Skeletal muscle cell (primary cell): ENCODE measurements at regions not wholly inside any gene's neighbourhood (a gene's known extent, or its start where the extent isn't known, plus 50 kb on each side); places are given as distances from the start of the nearest gene placed in this dataset.

Experiments used
- DNase-seq: peaks from one replicate; pipeline ENCODE4 v3.0.0-alpha.2; 2010; ENCODE audit warnings: low read depth
- H3K4me3 ChIP-seq: 2 replicates; pipeline ENCODE4 v1.5.1; 2011; ENCODE audit warnings: low read depth, mild to moderate bottlenecking, control low read depth, low read length, moderate library complexity

DNA sequence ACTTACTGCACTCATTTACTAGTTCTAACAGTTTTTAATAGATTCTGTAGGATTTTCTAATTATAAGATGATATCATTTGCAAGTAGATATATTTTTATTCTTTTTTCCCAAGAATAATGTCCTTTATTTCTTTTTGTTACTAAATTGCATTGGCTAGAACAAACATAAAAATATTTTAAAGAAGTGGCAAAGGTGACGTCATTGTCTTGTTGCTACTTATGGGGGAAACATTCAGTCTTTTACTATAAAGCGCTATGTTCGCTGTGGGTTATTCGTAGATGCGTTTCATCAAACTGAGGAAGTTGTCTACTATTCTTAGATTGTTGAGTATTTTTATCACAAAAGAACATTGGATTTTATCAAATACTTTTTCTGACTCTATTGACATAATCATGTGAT lies 765.2 kb upstream of the POU3F3 start:
- no peak for DNase-seq
- H3K4me3 ChIP-seq, result no peak overlapping the region

GRCh38 chr2:104090407-104090806 lies 763.5 kb upstream of the POU3F3 start:
- H3K4me3 ChIP-seq, result no peak overlapping the region
- no peak for DNase-seq

DNA sequence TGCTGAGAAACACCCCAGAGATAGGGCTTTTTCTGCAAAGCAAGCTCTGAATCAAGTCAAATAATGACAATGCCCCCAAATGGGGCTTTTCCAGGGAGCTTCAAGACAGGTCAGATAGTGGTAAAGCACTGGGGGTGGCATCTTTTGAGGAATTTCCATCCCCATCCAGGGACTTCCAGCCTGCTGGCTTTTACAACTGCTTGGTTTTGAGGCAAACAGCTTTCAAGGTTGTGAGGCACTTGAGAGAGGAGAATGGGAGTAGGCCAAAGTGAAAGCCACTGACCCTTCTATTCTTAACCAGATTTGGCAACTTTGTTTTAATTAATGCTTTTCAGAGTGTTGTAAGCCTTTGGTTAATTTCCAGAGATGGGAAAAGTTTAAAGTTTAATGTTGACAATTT lies 762.0 kb upstream of the POU3F3 start:
- H3K4me3 ChIP-seq, result no peak overlapping the region
- no peak for DNase-seq

GRCh38 chr2:104092886-104093285 lies 761.0 kb upstream of the POU3F3 start:
- DNase-seq, result no peak

DNA sequence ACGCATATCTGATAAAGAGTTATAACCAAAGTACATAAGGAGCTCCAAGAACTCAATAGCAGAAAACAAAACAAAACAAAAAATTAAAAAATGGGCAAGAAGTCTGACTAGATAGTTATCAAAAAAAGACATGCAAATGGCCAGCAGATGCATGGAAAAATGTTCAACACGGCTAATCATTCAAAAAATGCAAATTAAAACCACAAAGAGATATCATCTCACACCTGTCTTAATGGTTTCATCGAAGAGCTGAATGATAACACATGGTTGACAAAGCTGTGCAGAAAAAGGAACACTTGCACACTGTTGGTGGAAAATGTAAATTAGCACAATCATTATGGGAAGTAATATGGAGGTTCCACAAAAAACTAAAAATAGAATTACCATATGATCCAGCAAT lies 751.3 kb upstream of the POU3F3 start:
- DNase-seq, result no peak

More at GRCh38 chr2:104092886-104093285, 761.0 kb upstream of the POU3F3 start:
- no peak overlapping the region for H3K4me3 ChIP-seq

GRCh38 chr2:104109356-104109755 lies 744.6 kb upstream of the POU3F3 start:
- DNase-seq, result no peak
- H3K4me3 ChIP-seq, result no peak overlapping the region

More for the DNA sequence above, 751.3 kb upstream of the POU3F3 start:
- H3K4me3 ChIP-seq, result no peak overlapping the region

- DNase-seq, result no peak
- H3K4me3 ChIP-seq, result no peak overlapping the region
These were observed 735.0 kb upstream of the POU3F3 start for GRCh38 chr2:104118889-104119288.

- DNase-seq, result no peak
- H3K4me3 ChIP-seq, result no peak overlapping the region
These were observed 733.7 kb upstream of the POU3F3 start for GRCh38 chr2:104120171-104120570.

- no peak for DNase-seq
- H3K4me3 ChIP-seq, result no peak overlapping the region
These were observed 728.8 kb upstream of the POU3F3 start for GRCh38 chr2:104125096-104125495.

- H3K4me3 ChIP-seq, result no peak overlapping the region
- no peak for DNase-seq
These were observed 726.7 kb upstream of the POU3F3 start for GRCh38 chr2:104127049-104127770.

GRCh38 chr2:104140361-104140760 lies 713.6 kb upstream of the POU3F3 start:
- no peak for DNase-seq
- no peak overlapping the region for H3K4me3 ChIP-seq

- no peak for DNase-seq
- H3K4me3 ChIP-seq, result no peak overlapping the region
These were observed 695.7 kb upstream of the POU3F3 start for GRCh38 chr2:104158191-104158590.

DNA sequence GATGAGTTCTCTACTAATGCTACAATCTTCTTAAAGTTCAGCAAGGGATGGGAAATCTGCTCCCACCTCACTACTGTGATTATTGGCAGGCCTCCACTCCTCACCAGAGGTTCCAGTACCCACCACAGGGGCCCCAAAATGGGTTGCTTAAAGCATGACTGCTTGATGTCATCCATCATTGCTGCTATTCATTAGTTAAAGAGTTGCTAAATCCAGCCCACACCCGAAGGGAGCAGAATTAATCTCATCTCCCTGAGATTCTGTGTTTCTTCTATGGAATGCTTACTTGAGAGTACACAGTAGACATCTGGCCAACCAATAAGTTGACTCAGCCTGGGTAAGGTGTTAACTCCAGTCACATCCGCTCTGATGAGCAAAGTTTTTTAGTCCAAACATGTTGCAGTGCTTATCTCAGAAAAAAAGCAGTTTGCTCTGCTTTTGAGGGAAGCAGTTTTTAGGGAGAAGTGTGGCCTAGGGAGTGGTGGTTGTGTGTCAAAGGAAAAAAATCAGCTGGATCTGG lies 690.2 kb upstream of the POU3F3 start:
- no peak for DNase-seq
- no peak overlapping the region for H3K4me3 ChIP-seq

DNA sequence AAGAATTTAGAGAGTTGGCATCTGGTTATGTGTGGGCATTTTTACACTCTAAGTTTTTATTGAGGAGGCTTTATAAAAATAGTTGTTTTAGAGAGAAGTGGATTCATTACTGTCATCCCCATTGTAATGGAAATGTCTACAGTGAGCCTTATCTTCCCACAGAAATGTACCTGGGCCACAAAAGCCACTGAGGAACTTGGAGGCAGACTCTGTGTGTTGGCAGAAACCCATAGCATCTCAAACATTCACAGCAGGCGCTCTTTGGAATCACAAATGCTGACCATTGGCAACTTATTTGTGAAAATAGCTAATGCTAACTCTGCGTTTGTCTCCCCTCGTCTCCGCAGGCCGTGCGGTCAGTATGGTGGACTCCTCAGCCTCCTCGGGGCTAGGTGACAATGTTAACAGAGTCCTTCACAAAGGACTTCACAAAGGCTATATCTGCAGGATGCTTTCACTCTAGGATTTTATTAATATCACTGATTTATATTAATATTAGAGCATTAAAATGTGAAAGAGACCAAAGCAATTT lies 689.1 kb upstream of the POU3F3 start:
- no peak overlapping the region for H3K4me3 ChIP-seq
- DNase-seq, result no peak

- DNase-seq, result no peak
- no peak overlapping the region for H3K4me3 ChIP-seq
These were observed 676.7 kb upstream of the POU3F3 start for GRCh38 chr2:104177179-104177578.

DNA sequence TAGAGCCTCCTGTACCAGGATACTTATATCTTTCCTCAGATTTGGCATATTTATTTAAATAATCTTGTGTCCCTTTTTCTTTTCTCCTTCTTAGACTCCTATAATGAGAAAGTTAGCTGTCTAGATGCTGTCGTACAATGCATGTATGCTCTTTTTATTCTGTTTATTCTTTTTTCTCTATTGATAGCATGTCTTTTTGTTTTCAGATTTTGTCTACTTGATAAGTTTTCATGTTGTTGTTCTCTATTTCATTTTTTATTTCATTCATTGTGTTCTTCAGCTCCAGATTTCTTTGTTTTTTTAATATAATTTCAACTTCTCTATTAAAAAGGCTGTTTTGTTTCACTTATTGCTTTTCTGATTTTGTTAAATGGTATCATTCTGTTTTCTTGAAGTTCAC lies 674.3 kb upstream of the POU3F3 start:
- DNase-seq, result no peak

DNA sequence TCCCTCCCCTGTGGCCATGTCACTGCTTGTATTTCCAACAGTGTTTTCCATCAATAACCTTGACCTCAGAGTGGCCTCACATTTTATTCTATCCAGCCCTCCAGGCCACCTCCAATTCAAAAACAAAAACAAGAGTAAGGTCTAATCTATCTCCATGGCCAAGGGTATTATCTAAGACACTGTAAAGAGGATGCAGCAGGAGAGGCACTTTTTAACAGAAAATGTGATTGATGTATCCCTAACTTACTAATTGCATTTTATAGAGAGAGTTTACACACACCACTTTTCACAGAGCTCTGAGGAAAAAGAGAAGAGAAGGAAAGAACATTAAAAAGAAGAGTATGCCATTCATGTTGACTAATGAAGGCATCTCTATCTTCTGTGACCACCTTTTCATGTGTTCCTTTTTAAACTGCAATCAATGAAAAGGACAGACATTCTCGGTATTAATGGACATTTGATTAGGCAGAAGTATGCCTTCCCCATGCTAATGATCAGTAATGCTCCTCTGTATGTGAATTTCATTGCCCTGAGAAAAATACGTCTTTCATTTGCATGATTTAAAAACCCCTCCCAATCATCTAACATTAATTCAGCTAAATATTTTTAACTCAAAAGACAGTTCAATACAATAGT lies 653.3 kb upstream of the POU3F3 start:
- no peak overlapping the region for H3K4me3 ChIP-seq
- DNase-seq, result no peak

More for the DNA sequence above, 674.3 kb upstream of the POU3F3 start:
- no peak overlapping the region for H3K4me3 ChIP-seq

- no peak overlapping the region for H3K4me3 ChIP-seq
- no peak for DNase-seq
These were observed 640.2 kb upstream of the POU3F3 start for GRCh38 chr2:104213758-104214157.

DNA sequence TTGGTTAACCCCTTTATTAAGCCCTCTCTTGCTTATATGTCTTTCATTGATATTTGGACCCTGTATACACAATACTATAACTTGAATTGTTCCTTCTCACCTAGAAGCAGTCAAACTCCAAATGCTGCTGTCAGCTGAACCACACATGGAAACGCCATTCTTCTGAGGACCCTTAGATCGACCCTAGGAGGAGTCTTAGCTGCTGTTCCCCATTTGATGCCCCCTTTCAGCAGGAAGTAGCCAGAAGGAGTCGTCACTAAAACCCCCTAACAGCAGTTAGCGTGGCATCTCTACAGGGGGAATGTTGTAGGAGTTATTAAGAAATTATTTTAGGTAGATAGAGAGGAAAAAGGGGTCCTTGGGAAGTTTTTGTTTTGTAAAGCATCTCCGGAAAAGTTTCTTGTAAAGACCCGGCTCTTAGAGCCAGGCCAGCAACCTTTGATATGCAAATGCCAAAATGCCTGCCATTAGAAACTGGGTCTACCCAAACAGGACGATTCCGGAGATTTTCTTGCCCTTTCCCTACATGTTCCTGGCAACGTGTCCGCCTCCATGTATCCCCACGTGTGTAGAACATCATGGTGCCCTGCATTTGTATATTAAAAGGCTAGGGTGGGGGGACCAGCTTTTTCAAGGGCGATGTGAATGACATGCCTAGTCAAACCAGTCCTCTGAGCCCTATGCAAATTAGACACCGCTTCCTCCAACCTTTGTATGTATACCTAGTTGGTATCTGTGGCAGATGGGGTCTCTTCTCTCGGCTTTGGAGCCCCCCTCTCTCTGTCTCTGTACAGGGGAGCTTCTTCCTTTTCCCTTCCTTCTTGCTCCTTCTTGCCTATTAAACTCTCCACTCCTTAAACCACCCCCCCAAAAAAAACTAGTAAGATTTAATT lies 638.4 kb upstream of the POU3F3 start:
- no peak for DNase-seq
- no peak overlapping the region for H3K4me3 ChIP-seq

DNA sequence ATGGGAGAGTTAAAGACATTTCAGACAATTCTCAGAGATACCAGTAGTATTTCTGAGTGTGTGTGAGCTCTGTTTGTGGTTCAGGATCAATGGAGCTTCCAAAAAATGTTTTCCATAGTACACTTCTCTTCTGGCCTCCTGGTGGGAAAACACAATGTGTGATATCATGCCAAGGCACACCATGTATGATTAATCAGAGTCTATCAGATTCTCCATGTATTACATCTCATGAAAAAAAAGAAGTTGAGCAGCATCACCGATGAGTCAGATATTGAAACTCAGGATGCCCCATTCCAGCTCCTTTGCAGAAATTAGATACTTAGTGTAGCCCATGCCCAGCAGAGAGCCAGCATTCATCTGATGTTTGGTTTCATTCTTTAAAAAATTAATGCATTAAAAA lies 620.3 kb upstream of the POU3F3 start:
- DNase-seq, result no peak
- no peak overlapping the region for H3K4me3 ChIP-seq
